Tibial artery (tissue), 4 donors: ENCODE measurements at regions not wholly inside any gene's neighbourhood (a gene's known extent, or its start where the extent isn't known, plus 50 kb on each side); places are given as distances from the start of the nearest gene placed in this dataset.

Experiments used
- DNase-seq, 2 donors: peaks; one replicate each; pipeline ENCODE4 v3.0.0-alpha.2; 2019
- H3K27ac ChIP-seq, 2 donors: fragments of 200-600 bp; sonication (generic) in 1 of 2; 1 replicate in 1 of 2; 2 replicates in 1 of 2; pipeline ENCODE4 v1.5.1; 2018 to 2019; ENCODE audit warnings: mild to moderate bottlenecking in 1 of 2
- H3K27me3 ChIP-seq, 2 donors: fragments of 200-600 bp; sonication (generic) in 1 of 2; one replicate each; pipeline versions ENCODE4 v1.5.1 to v1.6.0; 2016 to 2019
- H3K36me3 ChIP-seq, 3 donors: fragments of 200-600 bp; sonication (generic) in 2 of 3; one replicate each; pipeline ENCODE4 v1.5.1; 2016 to 2019; ENCODE audit warnings: mild to moderate bottlenecking in 2 of 3
- H3K4me1 ChIP-seq, 4 donors: fragments of 200-600 bp; sonication (generic) in 2 of 4; 1 replicate in 3 of 4; 2 replicates in 1 of 4; pipeline ENCODE4 v1.5.1; 2016 to 2019
- H3K4me3 ChIP-seq, 2 donors: fragments of 200-600 bp; sonication (generic) in 1 of 2; 1 replicate in 1 of 2; 2 replicates in 1 of 2; pipeline ENCODE4 v1.5.1; 2018 to 2019; ENCODE audit warnings: mild to moderate bottlenecking in 2 of 2
- H3K9me3 ChIP-seq, 3 donors: fragments of 200-600 bp; sonication (generic) in 1 of 3; one replicate each; pipeline ENCODE4 v1.5.1; 2016 to 2019
- intact Hi-C: fragments of 100-400 bp; cut with DNase I; formaldehyde crosslinking; loops from one replicate; pipeline ENCODE4 v1.15.0; 2023; ENCODE audit warnings: low total_unique reads
- TF ChIP-seq, protein P1 (sequence below), 2 experiments: fragments of 200-600 bp in 1 of 2; fragments of 450-650 bp in 1 of 2; IDR thresholded peaks; one replicate each; pipeline ENCODE4 v1.5.1; 2017 to 2019; ENCODE audit warnings: antibody characterized with exemption in 2 of 2, mild to moderate bottlenecking in 1 of 2, moderate library complexity in 1 of 2

DNA sequence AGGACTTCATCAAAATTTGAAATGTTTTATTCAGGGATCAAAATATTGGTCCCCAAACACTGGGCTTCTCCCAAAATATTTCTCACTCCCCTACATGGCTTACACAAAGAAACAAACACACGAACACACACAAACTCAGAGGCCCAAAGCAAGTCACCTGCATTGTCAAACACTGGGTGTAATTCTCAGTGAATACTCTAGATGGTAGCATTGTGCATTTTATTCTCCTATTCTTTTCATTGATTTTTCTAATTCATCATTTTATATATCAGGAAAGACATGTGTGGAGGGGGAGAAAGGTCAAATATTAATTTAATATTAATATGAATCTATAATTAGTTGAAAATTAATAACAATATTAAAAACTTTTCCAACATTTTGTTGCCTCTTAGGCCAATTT, 72.3 kb upstream of the TNMD start:
- TF ChIP-seq, protein P1, sequence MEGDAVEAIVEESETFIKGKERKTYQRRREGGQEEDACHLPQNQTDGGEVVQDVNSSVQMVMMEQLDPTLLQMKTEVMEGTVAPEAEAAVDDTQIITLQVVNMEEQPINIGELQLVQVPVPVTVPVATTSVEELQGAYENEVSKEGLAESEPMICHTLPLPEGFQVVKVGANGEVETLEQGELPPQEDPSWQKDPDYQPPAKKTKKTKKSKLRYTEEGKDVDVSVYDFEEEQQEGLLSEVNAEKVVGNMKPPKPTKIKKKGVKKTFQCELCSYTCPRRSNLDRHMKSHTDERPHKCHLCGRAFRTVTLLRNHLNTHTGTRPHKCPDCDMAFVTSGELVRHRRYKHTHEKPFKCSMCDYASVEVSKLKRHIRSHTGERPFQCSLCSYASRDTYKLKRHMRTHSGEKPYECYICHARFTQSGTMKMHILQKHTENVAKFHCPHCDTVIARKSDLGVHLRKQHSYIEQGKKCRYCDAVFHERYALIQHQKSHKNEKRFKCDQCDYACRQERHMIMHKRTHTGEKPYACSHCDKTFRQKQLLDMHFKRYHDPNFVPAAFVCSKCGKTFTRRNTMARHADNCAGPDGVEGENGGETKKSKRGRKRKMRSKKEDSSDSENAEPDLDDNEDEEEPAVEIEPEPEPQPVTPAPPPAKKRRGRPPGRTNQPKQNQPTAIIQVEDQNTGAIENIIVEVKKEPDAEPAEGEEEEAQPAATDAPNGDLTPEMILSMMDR (IDR thresholded peaks at IDR 0.05): peak in 1 of 2 experiments; percentile 29
- Histone ChIP-seq H3K4me3 (no peak overlapping the region), H3K27ac (no peak overlapping the region), H3K9me3 (no peaks in the 10 kb centered on the region), H3K4me1 (no peaks in the 10 kb centered on the region), H3K36me3 (no peaks in the 10 kb centered on the region), H3K27me3 (no peaks in the 10 kb centered on the region)
- no peak for DNase-seq
- intact Hi-C loops: no loop called here

DNA sequence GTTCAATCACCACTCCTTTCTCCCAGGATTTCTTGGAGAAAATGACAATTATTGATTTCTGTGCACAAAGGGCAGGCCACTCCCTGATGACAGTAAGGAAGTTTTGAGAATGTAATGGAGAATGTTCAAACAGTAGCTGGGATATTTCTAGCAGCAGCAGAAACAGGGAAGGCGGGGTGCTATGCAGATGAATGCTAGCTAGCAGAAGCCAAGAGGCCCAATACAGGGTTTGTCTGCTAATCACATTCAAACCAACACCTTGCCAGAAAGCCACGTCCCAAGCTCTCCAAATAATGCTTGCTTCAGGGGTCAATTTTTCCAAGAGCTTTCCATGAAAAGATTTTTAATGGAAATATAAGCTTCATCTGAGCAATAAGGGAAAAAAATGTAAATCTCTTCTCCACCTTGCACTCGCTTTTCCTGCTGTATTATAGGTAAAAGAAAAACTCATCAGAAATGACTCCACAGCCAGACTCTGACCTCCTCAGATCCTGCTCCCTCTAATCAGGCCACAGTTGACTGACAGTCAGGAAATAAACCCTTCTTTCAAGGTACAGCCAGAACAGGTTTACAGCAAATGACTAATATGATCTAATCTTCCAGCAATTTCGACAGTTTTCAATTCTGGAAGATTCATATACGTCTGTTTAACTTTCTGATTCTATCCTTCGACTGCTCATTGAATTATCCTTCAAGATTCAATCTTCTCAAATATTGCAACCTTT, 84.7 kb upstream of the PCDH19 start:
- Histone ChIP-seq H3K27ac (no peak overlapping the region), H3K4me3 (no peak overlapping the region), H3K36me3 (no peaks in the 10 kb centered on the region), H3K9me3 (peaks cover 0 to 5% (median 0%) of the 10 kb centered on the region in 3 donors), H3K4me1 (no peaks in the 10 kb centered on the region), H3K27me3 (no peaks in the 10 kb centered on the region)
- intact Hi-C loops: no loop called here
- TF ChIP-seq, protein P1 (IDR thresholded peaks at IDR 0.05): no peak
- DNase-seq: no peak

DNA sequence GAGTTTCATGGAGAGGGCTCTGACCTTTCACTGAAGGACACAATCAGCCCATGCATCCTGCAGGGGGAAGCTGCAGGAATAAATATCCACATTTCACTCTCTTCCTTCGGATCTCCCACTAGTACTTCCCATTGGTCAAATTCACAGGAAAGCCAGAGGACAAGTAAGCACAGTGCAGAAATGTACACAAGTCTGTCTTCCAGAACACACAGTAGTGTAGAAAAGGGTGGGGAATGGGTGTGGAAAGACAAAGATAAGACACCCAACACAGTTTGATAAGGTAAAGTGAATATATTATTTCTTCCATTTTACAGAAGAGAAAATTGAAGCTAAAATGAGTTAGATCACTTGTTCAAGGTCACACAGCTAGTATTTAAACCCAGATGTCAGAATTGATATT, 81.1 kb upstream of the PCDH19 start:
- TF ChIP-seq, protein P1 (IDR thresholded peaks at IDR 0.05): no peak
- no peak overlapping the region for H3K4me3 ChIP-seq
- no peaks in the 10 kb centered on the region for H3K27me3 ChIP-seq
- no peak overlapping the region for H3K27ac ChIP-seq
- H3K4me1 ChIP-seq: no peaks in the 10 kb centered on the region
- H3K36me3 ChIP-seq: no peaks in the 10 kb centered on the region
- DNase-seq: no peak
- no peaks in the 10 kb centered on the region for H3K9me3 ChIP-seq
- intact Hi-C loops: no loop called here

DNA sequence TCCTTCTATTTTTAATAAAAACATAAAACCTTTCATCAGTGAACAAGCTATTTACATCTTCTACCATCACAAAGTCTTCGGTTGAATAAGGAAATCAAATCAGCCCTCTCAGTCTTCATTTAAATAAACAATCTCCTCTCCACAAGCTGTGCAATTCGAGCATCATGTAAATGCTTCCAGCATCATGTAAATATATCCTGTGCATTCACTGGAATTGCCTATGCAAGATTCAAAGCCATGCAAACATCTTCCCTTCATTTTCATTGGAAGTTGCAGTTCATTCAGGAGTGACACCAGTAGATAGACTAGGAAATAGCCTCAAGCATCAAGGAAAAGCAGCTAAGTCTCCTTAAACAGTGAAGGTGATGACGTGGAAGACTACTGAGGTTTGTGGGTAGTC, 77.7 kb upstream of the PCDH19 start:
- DNase-seq: no peak
- Histone ChIP-seq H3K9me3 (no peaks in the 10 kb centered on the region), H3K27me3 (no peaks in the 10 kb centered on the region), H3K4me1 (no peaks in the 10 kb centered on the region), H3K27ac (no peak overlapping the region), H3K4me3 (no peak overlapping the region), H3K36me3 (no peaks in the 10 kb centered on the region)
- TF ChIP-seq, protein P1 (IDR thresholded peaks at IDR 0.05): no peak
- intact Hi-C loops: no loop called here

DNA sequence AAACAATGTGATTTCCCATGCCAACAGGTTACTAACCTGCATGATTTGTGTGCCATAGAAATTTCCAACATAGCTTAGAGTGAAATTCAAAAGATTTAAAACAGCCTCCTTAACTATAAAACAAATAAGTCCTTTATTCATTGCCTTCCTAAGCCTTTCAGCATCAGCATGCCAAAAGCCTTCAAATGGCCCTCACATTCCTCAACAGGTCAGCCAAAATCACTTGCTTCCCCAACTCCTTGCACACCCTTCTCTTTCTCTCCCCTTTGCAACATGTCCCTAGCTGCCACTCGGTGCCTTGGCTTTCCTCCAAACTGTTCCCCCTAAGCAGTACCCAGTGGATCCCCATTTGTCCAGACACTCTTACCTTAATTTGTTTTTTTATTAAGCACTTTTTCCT, 74.9 kb upstream of the PCDH19 start:
- no peaks in the 10 kb centered on the region for H3K36me3 ChIP-seq
- no peak for DNase-seq
- no peak overlapping the region for H3K4me3 ChIP-seq
- intact Hi-C loops: no loop called here
- H3K4me1 ChIP-seq: no peaks in the 10 kb centered on the region
- no peak overlapping the region for H3K27ac ChIP-seq
- TF ChIP-seq, protein P1 (IDR thresholded peaks at IDR 0.05): no peak
- H3K27me3 ChIP-seq: no peaks in the 10 kb centered on the region
- H3K9me3 ChIP-seq: no peaks in the 10 kb centered on the region

DNA sequence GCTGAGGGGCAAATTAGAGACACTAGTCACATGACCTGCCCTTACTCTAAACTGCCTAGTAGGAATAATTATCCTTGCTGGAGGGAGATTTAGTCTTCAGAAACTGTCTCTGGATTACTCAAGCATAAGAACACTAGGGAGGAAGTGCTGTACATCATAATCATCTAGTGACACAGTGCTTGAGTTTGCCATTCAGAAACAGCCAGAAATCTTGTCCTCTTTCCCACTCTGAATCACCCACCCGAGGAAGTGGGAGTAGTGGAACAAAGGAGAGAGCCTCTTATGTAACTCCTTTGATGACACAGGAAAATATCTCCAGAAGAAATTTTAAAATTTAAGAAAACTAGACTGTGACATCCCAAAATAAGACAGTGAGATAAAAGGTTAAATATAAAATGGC, 69.3 kb upstream of the PCDH19 start:
- Histone ChIP-seq H3K9me3 (no peaks in the 10 kb centered on the region), H3K27ac (no peak overlapping the region), H3K36me3 (no peaks in the 10 kb centered on the region), H3K4me3 (no peak overlapping the region), H3K27me3 (no peaks in the 10 kb centered on the region), H3K4me1 (no peaks in the 10 kb centered on the region)
- TF ChIP-seq, protein P1 (IDR thresholded peaks at IDR 0.05): no peak
- DNase-seq: no peak
- intact Hi-C loops: no loop called here
